ENCODE measurements at regions not wholly inside any gene's neighbourhood (a gene's known extent, or its start where the extent isn't known, plus 50 kb on each side); places are given as distances from the start of the nearest gene placed in this dataset.

- Mint-ChIP-seq H3K4me1 (ENCODE audit: low read depth, unreplicated experiment) (peaks cover 61% of the 10 kb centered on the region), H3K36me3 (ENCODE audit: low read depth, unreplicated experiment) (no peaks in the 10 kb centered on the region), H3K27ac (ENCODE audit: unreplicated experiment) (peak overlapping the region; percentile 94), H3K4me3 (ENCODE audit: unreplicated experiment) (peak overlapping the region; percentile 36), H3K9me3 (ENCODE audit: unreplicated experiment) (peaks cover 2% of the 10 kb centered on the region), H3K27me3 (ENCODE audit: low read depth, unreplicated experiment) (no peaks in the 10 kb centered on the region)
- peak; percentile 93 for FAIRE-seq
- H3K4me2 ChIP-seq (ENCODE audit: low read length), result peak overlapping the region; percentile 68
- no peaks in the 10 kb centered on the region for H3K36me3 ChIP-seq (ENCODE audit: insufficient read depth, low read length)
- no peak for TF ChIP-seq EZH2 (IDR thresholded peaks at IDR 0.05; ENCODE audit: insufficient read depth, low read length)
- TF ChIP-seq CTCF (IDR thresholded peaks at IDR 0.05; ENCODE audit: insufficient read depth, low read depth, low read length), result no peak
- peak; percentile 91 for DNase-seq (ENCODE audit: low read depth)
- H3K4me1 ChIP-seq (ENCODE audit: insufficient read depth, low read length), result peaks cover 53% of the 10 kb centered on the region
- H3K4me3 ChIP-seq (ENCODE audit: insufficient read depth, low read depth, low read length), result no peak overlapping the region
- peak overlapping the region; percentile 7 for H2AFZ ChIP-seq (ENCODE audit: low read depth, low read length)
- H3K9ac ChIP-seq (ENCODE audit: low read length), result peak overlapping the region; percentile 65
- H4K20me1 ChIP-seq (ENCODE audit: insufficient read depth, low read length), result no peaks in the 10 kb centered on the region
- peak overlapping the region; percentile 87 for H3K27ac ChIP-seq (ENCODE audit: low read depth, low read length)
- H3K9me3 ChIP-seq (ENCODE audit: insufficient read depth, low read depth, low read length), result no peaks in the 10 kb centered on the region
- no peaks in the 10 kb centered on the region for H3K27me3 ChIP-seq (ENCODE audit: insufficient read depth, low read length)
- no peaks in the 10 kb centered on the region for H3K79me2 ChIP-seq (ENCODE audit: insufficient read depth, low read length)
Measured at GRCh38 chr12:92078167-92079053, 67.2 kb downstream of the BTG1 start.

- FAIRE-seq (no peak), DNase-seq (ENCODE audit: low read depth) (no peak)
- Mint-ChIP-seq H3K27ac (ENCODE audit: unreplicated experiment) (peak overlapping the region; percentile 94), H3K9me3 (ENCODE audit: unreplicated experiment) (peaks cover 2% of the 10 kb centered on the region), H3K36me3 (ENCODE audit: low read depth, unreplicated experiment) (no peaks in the 10 kb centered on the region), H3K4me1 (ENCODE audit: low read depth, unreplicated experiment) (peaks cover 61% of the 10 kb centered on the region), H3K27me3 (ENCODE audit: low read depth, unreplicated experiment) (no peaks in the 10 kb centered on the region), H3K4me3 (ENCODE audit: unreplicated experiment) (no peak overlapping the region)
- Histone ChIP-seq H3K9ac (ENCODE audit: low read length) (peak overlapping the region; percentile 65), H4K20me1 (ENCODE audit: insufficient read depth, low read length) (no peaks in the 10 kb centered on the region), H3K27me3 (ENCODE audit: insufficient read depth, low read length) (no peaks in the 10 kb centered on the region), H3K36me3 (ENCODE audit: insufficient read depth, low read length) (no peaks in the 10 kb centered on the region), H3K79me2 (ENCODE audit: insufficient read depth, low read length) (no peaks in the 10 kb centered on the region), H3K9me3 (ENCODE audit: insufficient read depth, low read depth, low read length) (no peaks in the 10 kb centered on the region), H3K4me2 (ENCODE audit: low read length) (peak overlapping the region; percentile 68), H2AFZ (ENCODE audit: low read depth, low read length) (no peak overlapping the region), H3K4me3 (ENCODE audit: insufficient read depth, low read depth, low read length) (no peak overlapping the region), H3K27ac (ENCODE audit: low read depth, low read length) (peak overlapping the region; percentile 87), H3K4me1 (ENCODE audit: insufficient read depth, low read length) (peaks cover 53% of the 10 kb centered on the region)
- TF ChIP-seq EZH2 (IDR thresholded peaks at IDR 0.05; ENCODE audit: insufficient read depth, low read length), result no peak
- TF ChIP-seq CTCF (IDR thresholded peaks at IDR 0.05; ENCODE audit: insufficient read depth, low read depth, low read length), result no peak
Measured at GRCh38 chr12:92077530-92077929, 68.1 kb downstream of the BTG1 start.

- FAIRE-seq (no peak), DNase-seq (ENCODE audit: low read depth) (peak; percentile 26)
- Histone ChIP-seq H4K20me1 (ENCODE audit: insufficient read depth, low read length) (no peaks in the 10 kb centered on the region), H3K4me3 (ENCODE audit: insufficient read depth, low read depth, low read length) (no peak overlapping the region), H3K4me2 (ENCODE audit: low read length) (peak overlapping the region; percentile 49), H3K27ac (ENCODE audit: low read depth, low read length) (peak overlapping the region; percentile 45), H3K4me1 (ENCODE audit: insufficient read depth, low read length) (peaks cover 51% of the 10 kb centered on the region), H3K9ac (ENCODE audit: low read length) (peak overlapping the region; percentile 25), H2AFZ (ENCODE audit: low read depth, low read length) (no peak overlapping the region), H3K27me3 (ENCODE audit: insufficient read depth, low read length) (no peaks in the 10 kb centered on the region), H3K79me2 (ENCODE audit: insufficient read depth, low read length) (no peaks in the 10 kb centered on the region), H3K9me3 (ENCODE audit: insufficient read depth, low read depth, low read length) (no peaks in the 10 kb centered on the region), H3K36me3 (ENCODE audit: insufficient read depth, low read length) (no peaks in the 10 kb centered on the region)
- peaks cover 2% of the 10 kb centered on the region for H3K9me3 Mint-ChIP-seq (ENCODE audit: unreplicated experiment)
- H3K4me3 Mint-ChIP-seq (ENCODE audit: unreplicated experiment), result peak overlapping the region; percentile 45
- no peak for TF ChIP-seq EZH2 (IDR thresholded peaks at IDR 0.05; ENCODE audit: insufficient read depth, low read length)
- no peaks in the 10 kb centered on the region for H3K36me3 Mint-ChIP-seq (ENCODE audit: low read depth, unreplicated experiment)
- peak overlapping the region; percentile 95 for H3K27ac Mint-ChIP-seq (ENCODE audit: unreplicated experiment)
- H3K4me1 Mint-ChIP-seq (ENCODE audit: low read depth, unreplicated experiment), result peaks cover 57% of the 10 kb centered on the region
- H3K27me3 Mint-ChIP-seq (ENCODE audit: low read depth, unreplicated experiment), result no peaks in the 10 kb centered on the region
Measured at GRCh38 chr12:92076101-92076500, 69.5 kb downstream of the BTG1 start.
